Uterus (tissue), 3 donors: ENCODE measurements at regions not wholly inside any gene's neighbourhood (a gene's known extent, or its start where the extent isn't known, plus 50 kb on each side); places are given as distances from the start of the nearest gene placed in this dataset.

Source experiments
- DNase-seq, 2 donors: peaks; one replicate each; pipeline ENCODE4 v3.0.0-alpha.2; 2019 to 2020
- H3K27ac ChIP-seq, 2 donors: fragments of 200-600 bp; sonication (generic); 1 replicate in 1 of 2; 2 replicates in 1 of 2; pipeline ENCODE4 v1.5.1; 2016 to 2018
- H3K27me3 ChIP-seq, 2 donors: fragments of 200-600 bp; sonication (generic); one replicate each; pipeline ENCODE4 v1.5.1; 2018 to 2019; ENCODE audit warnings: control low read depth in 1 of 2
- H3K36me3 ChIP-seq, 2 donors: fragments of 200-600 bp; sonication (generic); one replicate each; pipeline ENCODE4 v1.5.1; 2019; ENCODE audit warnings: control low read depth in 1 of 2
- H3K4me1 ChIP-seq, 2 donors: fragments of 200-600 bp; sonication (generic); one replicate each; pipeline ENCODE4 v1.5.1; 2018 to 2019; ENCODE audit warnings: control low read depth in 1 of 2
- H3K4me3 ChIP-seq, 2 donors: fragments of 200-600 bp; sonication (generic); 1 replicate in 1 of 2; 2 replicates in 1 of 2; pipeline ENCODE4 v1.5.1; 2018 to 2019; ENCODE audit warnings: mild to moderate bottlenecking in 1 of 2
- H3K9me3 ChIP-seq, 2 donors: fragments of 200-600 bp; sonication (generic); one replicate each; pipeline ENCODE4 v1.5.1; 2019; ENCODE audit warnings: control low read depth in 1 of 2
- POLR2A ChIP-seq, 2 donors: fragments of 450-650 bp; IDR thresholded peaks; one replicate each; pipeline ENCODE4 v1.6.1; 2016; ENCODE audit warnings: antibody characterized with exemption in 2 of 2, mild to moderate bottlenecking in 1 of 2, moderate library complexity in 1 of 2
- intact Hi-C: fragments of 100-400 bp; cut with DNase I; formaldehyde crosslinking; loops from one replicate; pipeline ENCODE4 v1.15.1; 2023; ENCODE audit warnings: low total_unique reads
- TF ChIP-seq, protein P1 (sequence below), 4 experiments: fragments of 200-600 bp in 2 of 4; fragments of 450-650 bp in 2 of 4; sonication (generic) in 2 of 4; IDR thresholded peaks; one replicate each; pipeline ENCODE4 v1.5.1; 2016 to 2019; ENCODE audit warnings: antibody characterized with exemption in 4 of 4, mild to moderate bottlenecking in 2 of 4, moderate library complexity in 1 of 4
- donor health status: DM: yes; HTN: yes; CAD: no.

DNA sequence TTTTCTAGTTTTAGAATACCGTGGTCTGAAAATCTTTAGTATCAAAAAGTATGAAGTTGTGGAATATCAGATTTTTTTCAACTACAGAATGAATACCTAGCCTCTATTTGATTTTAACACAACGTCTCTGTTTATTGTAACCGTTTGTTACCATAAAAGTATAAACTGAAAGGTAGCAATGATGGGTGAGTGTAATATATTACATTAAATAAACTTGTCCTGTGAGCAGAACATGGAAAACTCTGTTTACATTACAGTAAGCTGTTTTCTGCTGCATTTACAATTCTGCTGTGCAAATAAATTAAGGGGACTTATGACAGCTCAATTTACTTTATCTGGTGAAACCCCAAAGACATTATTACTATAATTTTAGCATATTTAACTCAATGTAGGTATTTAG lies 62.5 kb downstream of the CHRM3 start:
- H3K36me3 ChIP-seq = no peaks in the 10 kb centered on the region
- no peaks in the 10 kb centered on the region for H3K4me1 ChIP-seq
- H3K27ac ChIP-seq = no peak overlapping the region
- TF ChIP-seq, protein P1, sequence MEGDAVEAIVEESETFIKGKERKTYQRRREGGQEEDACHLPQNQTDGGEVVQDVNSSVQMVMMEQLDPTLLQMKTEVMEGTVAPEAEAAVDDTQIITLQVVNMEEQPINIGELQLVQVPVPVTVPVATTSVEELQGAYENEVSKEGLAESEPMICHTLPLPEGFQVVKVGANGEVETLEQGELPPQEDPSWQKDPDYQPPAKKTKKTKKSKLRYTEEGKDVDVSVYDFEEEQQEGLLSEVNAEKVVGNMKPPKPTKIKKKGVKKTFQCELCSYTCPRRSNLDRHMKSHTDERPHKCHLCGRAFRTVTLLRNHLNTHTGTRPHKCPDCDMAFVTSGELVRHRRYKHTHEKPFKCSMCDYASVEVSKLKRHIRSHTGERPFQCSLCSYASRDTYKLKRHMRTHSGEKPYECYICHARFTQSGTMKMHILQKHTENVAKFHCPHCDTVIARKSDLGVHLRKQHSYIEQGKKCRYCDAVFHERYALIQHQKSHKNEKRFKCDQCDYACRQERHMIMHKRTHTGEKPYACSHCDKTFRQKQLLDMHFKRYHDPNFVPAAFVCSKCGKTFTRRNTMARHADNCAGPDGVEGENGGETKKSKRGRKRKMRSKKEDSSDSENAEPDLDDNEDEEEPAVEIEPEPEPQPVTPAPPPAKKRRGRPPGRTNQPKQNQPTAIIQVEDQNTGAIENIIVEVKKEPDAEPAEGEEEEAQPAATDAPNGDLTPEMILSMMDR (IDR thresholded peaks at IDR 0.05) = no peak
- TF ChIP-seq POLR2A (IDR thresholded peaks at IDR 0.05) = no peak
- no peaks in the 10 kb centered on the region for H3K27me3 ChIP-seq
- intact Hi-C loops = no loop called here
- DNase-seq = no peak
- H3K9me3 ChIP-seq = no peaks in the 10 kb centered on the region
- no peak overlapping the region for H3K4me3 ChIP-seq

DNA sequence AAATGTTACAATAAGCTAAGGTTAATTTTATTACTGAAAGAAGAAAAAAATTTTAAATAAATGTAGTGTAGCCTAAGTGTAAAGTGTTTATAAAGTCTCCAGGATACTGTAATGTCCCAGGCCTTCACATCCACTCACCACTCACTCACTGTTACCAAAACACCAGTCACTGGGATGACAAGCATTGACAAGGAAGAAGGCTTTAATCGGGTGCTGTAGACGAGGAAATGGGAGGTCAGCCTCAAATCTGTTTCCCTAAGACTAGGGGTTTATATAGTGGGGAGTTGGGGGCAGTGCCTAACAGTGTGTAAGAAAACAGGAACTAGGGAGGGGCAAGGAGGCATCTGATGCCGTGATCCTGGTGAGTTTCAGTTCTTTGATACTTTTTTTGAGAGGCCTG lies 69.4 kb downstream of the CHRM3 start:
- no peaks in the 10 kb centered on the region for H3K9me3 ChIP-seq
- H3K27ac ChIP-seq = no peak overlapping the region
- no peak for TF ChIP-seq POLR2A (IDR thresholded peaks at IDR 0.05)
- TF ChIP-seq, protein P1 (IDR thresholded peaks at IDR 0.05) = no peak
- no peak overlapping the region for H3K4me3 ChIP-seq
- no peaks in the 10 kb centered on the region for H3K36me3 ChIP-seq
- intact Hi-C loops = no loop called here
- H3K27me3 ChIP-seq = no peaks in the 10 kb centered on the region
- no peak for DNase-seq
- no peaks in the 10 kb centered on the region for H3K4me1 ChIP-seq

DNA sequence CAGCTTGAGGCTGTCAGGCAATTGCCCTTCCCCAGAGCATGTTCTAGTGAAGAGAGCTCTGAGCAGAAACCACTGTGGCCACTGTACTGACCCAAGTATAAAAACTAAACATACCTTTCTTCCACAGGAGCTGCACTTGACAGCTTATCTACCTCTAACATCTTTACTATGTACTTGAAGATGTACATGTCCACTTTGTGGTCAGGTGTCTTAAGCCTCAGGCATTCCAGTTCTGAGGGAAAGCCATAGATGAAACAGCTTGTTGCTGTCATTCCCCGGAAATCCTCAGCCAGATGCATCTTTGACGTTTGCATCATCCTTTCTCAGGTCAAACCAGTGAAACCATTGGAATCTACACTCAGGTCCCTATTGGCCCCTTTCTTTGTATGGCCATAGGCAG lies 70.4 kb downstream of the CHRM3 start:
- H3K4me1 ChIP-seq = no peaks in the 10 kb centered on the region
- no peaks in the 10 kb centered on the region for H3K9me3 ChIP-seq
- no peaks in the 10 kb centered on the region for H3K27me3 ChIP-seq
- intact Hi-C loops = no loop called here
- H3K36me3 ChIP-seq = no peaks in the 10 kb centered on the region
- no peak for DNase-seq
- TF ChIP-seq, protein P1 (IDR thresholded peaks at IDR 0.05) = no peak
- no peak overlapping the region for H3K4me3 ChIP-seq
- no peak overlapping the region for H3K27ac ChIP-seq

DNA sequence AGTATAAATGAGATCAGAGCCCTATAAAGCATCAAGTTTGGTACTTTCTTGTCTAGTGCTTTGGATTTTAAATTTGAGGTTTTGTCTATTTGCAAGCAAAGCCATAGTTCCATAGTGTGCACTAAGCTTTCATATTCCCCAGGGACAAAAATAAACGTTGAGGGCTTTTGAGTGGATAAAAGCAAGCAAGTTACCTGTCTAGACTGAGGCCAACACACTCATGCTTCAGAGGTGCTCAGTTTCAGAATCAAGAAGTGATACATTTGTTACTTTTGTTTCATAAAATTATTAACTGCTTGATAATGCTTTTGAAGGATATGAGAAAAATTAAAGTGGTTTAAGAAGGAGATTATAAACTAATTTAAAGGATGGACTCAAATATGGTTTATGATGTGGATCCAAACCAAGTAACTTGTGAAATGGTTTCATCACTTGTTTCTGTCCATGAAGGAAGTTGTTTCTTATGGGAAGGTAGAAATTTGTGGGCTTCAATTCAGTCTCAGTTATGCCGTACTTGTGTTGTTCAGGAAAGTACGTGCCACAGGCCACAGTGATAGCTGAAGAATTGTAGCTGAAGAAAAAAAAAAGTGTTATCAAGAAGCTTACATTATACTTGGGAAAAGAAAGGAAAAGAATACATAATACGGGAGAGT lies 71.2 kb downstream of the CHRM3 start:
- no peaks in the 10 kb centered on the region for H3K27me3 ChIP-seq
- TF ChIP-seq POLR2A (IDR thresholded peaks at IDR 0.05) = no peak
- TF ChIP-seq, protein P1 (IDR thresholded peaks at IDR 0.05) = no peak
- intact Hi-C loops = no loop called here
- no peaks in the 10 kb centered on the region for H3K36me3 ChIP-seq
- H3K27ac ChIP-seq = no peak overlapping the region
- no peak overlapping the region for H3K4me3 ChIP-seq
- DNase-seq = no peak
- H3K9me3 ChIP-seq = no peaks in the 10 kb centered on the region
- H3K4me1 ChIP-seq = no peaks in the 10 kb centered on the region

DNA sequence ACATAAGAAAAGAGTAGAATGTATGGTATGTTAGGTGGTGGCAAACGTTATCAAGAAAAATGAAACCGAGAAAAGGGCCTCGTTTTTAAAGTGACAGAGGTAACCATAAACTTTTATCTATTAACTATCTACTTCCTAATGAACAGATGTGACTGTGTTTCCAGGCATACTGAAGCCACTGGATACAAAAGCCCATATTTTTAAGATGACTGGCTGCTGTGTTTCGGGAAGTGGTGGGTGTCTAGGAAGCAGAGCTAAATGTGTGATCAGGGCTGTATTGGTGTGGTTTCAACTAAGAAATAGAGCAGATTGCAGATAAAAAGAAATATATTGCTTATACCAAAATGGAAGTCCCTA lies 71.8 kb downstream of the CHRM3 start:
- Histone ChIP-seq H3K4me3 (no peak overlapping the region), H3K27ac (no peak overlapping the region)

DNA sequence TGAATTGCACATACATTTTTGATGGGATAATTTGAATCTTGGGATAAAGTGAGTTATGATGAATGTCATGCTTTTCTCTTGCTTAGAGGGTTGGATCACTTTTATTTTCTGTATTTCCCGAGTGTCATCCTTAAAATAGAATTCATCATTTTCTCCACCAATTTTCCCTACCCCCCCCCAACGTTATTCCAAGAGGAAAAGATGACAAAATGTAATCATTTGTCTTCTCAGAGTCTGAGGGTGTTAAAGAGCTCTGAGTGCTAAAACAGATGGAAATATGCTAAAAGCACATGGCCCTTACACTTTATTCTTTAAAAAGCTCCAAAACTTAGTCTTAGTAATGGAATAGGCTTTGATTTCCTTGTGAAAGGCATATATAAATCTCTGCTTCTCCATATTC lies 81.4 kb downstream of the CHRM3 start:
- intact Hi-C loops = no loop called here
- H3K9me3 ChIP-seq = no peaks in the 10 kb centered on the region
- TF ChIP-seq, protein P1 (IDR thresholded peaks at IDR 0.05) = no peak
- no peak for TF ChIP-seq POLR2A (IDR thresholded peaks at IDR 0.05)
- no peak overlapping the region for H3K27ac ChIP-seq
- no peak for DNase-seq
- no peaks in the 10 kb centered on the region for H3K4me1 ChIP-seq
- H3K4me3 ChIP-seq = no peak overlapping the region
- H3K36me3 ChIP-seq = no peaks in the 10 kb centered on the region
- no peaks in the 10 kb centered on the region for H3K27me3 ChIP-seq

More for the DNA sequence above, 71.8 kb downstream of the CHRM3 start:
- no peak for DNase-seq
- no peak for TF ChIP-seq POLR2A (IDR thresholded peaks at IDR 0.05)
- Histone ChIP-seq H3K4me1 (no peaks in the 10 kb centered on the region), H3K27me3 (no peaks in the 10 kb centered on the region), H3K9me3 (no peaks in the 10 kb centered on the region), H3K36me3 (no peaks in the 10 kb centered on the region)
- intact Hi-C loops = no loop called here
